Endothelial cell of umbilical vein (primary cell): ENCODE measurements at regions not wholly inside any gene's neighbourhood (a gene's known extent, or its start where the extent isn't known, plus 50 kb on each side); places are given as distances from the start of the nearest gene placed in this dataset.

Experiments
- BruUV-seq: library from RNA; stranded (reverse); fragments of 400-500 nt; replicated peaks from 2 replicates; lab custom pipeline; 2021; lab: Mats Ljungman, UMichigan
- CTCF ChIA-PET: fragments of 300-600, 350-600 bp; sonication (Branson Sonifier 250); formaldehyde crosslinking; loops from one replicate; lab custom pipeline; 2021; ENCODE audit warnings: antibody characterized with exemption, inconsistent platforms; lab: Charles Lee
- POLR2A ChIA-PET: fragments of 300-600, 350-600 bp; sonication (Branson Sonifier 250); formaldehyde crosslinking; loops from one replicate; lab custom pipeline; 2021; ENCODE audit warnings: antibody characterized with exemption, inconsistent platforms; lab: Charles Lee
- DNase-seq: peaks from one replicate; pipeline ENCODE4 v3.0.0-alpha.2; 2011; ENCODE audit warnings: low read depth, low spot score
- FAIRE-seq: peaks from 2 replicates; lab custom pipeline; 2011; peaks lifted over from hg19 to GRCh38; lab: Jason Lieb, UNC
- H2AFZ ChIP-seq: 2 replicates; pipeline ENCODE4 v1.6.0; 2012; ENCODE audit warnings: low read depth, low read length, control low read depth, inconsistent platforms
- H3K27ac ChIP-seq: 2 replicates; pipeline ENCODE4 v1.5.1; 2011; ENCODE audit warnings: low read depth, mild to moderate bottlenecking, control low read depth, low read length, moderate library complexity; ENCODE audit not compliant: insufficient read depth
- H3K27me3 ChIP-seq, 2 experiments: 2 replicates each; pipeline versions ENCODE4 v1.6.0 to v1.6.1; 2011; ENCODE audit warnings: low read length in 2 of 2, mixed read lengths in 1 of 2; ENCODE audit not compliant: control insufficient read depth in 2 of 2, insufficient read depth in 2 of 2
- H3K36me3 ChIP-seq, 2 experiments: 2 replicates in 1 of 2; 3 replicates in 1 of 2; pipeline ENCODE4 v1.5.1; 2011; ENCODE audit warnings: low read length in 2 of 2, mild to moderate bottlenecking in 1 of 2, moderate library complexity in 1 of 2; ENCODE audit not compliant: control insufficient read depth in 2 of 2, insufficient read depth in 2 of 2; ENCODE audit errors: extremely low read depth in 1 of 2
- H3K4me1 ChIP-seq: 3 replicates; pipeline ENCODE4 v1.5.1; 2011; ENCODE audit warnings: mild to moderate bottlenecking, low read length; ENCODE audit not compliant: control insufficient read depth, insufficient read depth; ENCODE audit errors: extremely low read depth
- H3K4me2 ChIP-seq: 2 replicates; pipeline ENCODE4 v1.6.1; 2011; ENCODE audit warnings: low read length, control low read depth, mixed read lengths; ENCODE audit not compliant: insufficient read depth
- H3K4me3 ChIP-seq, 3 experiments: fragments of 200-600 bp in 1 of 3; sonication (generic), shearing (Covaris generic) in 1 of 3; replicated peaks in 1 of 3; 2 replicates each; pipeline ENCODE4 v1.5.1; 2011 to 2016; ENCODE audit warnings: control low read depth in 3 of 3, low read length in 3 of 3, mild to moderate bottlenecking in 2 of 3, inconsistent platforms in 1 of 3, low read depth in 1 of 3, moderate library complexity in 1 of 3; ENCODE audit not compliant: insufficient read depth in 1 of 3
- H3K79me2 ChIP-seq: 2 replicates; pipeline ENCODE4 v1.6.0; 2012; ENCODE audit warnings: low read length, inconsistent platforms; ENCODE audit not compliant: control insufficient read depth, insufficient read depth
- H3K9ac ChIP-seq: replicated peaks from 2 replicates; pipeline ENCODE3; 2011; ENCODE audit warnings: low read length, control low read depth; ENCODE audit not compliant: insufficient read depth; ENCODE audit errors: extremely low read depth
- H3K9me1 ChIP-seq: replicated peaks from 3 replicates; pipeline ENCODE4 v1.6.0; 2011; ENCODE audit warnings: mild to moderate bottlenecking, low read length; ENCODE audit not compliant: control insufficient read depth, insufficient read depth; ENCODE audit errors: extremely low read depth
- H3K9me3 ChIP-seq: replicated peaks from 2 replicates; pipeline ENCODE4 v1.5.1; 2012; ENCODE audit warnings: low read length, inconsistent platforms; ENCODE audit not compliant: control insufficient read depth, insufficient read depth
- H4K20me1 ChIP-seq: replicated peaks from 2 replicates; pipeline ENCODE3; 2011; ENCODE audit warnings: mild to moderate bottlenecking, low read length; ENCODE audit not compliant: control insufficient read depth, insufficient read depth; ENCODE audit errors: extremely low read depth
- CTCF ChIP-seq, 2 donors: IDR thresholded peaks; 1 replicate in 1 of 2; 2 replicates in 1 of 2; pipeline ENCODE4 v1.5.1; 2011; ENCODE audit warnings: low read length in 2 of 2, mild to moderate bottlenecking in 2 of 2, moderate library complexity in 2 of 2, control low read depth in 1 of 2, inconsistent platforms in 1 of 2, low read depth in 1 of 2; ENCODE audit not compliant: insufficient read depth in 1 of 2; ENCODE audit errors: extremely low read depth in 1 of 2
- EZH2 ChIP-seq: IDR thresholded peaks from 2 replicates; pipeline ENCODE4 v1.6.1; 2012; ENCODE audit warnings: borderline replicate concordance, low read depth, mild to moderate bottlenecking, moderate library complexity, low read length, inconsistent platforms; ENCODE audit not compliant: severe bottlenecking
- FOS ChIP-seq: IDR thresholded peaks from 2 replicates; pipeline ENCODE4 v1.6.1; 2011; ENCODE audit warnings: mild to moderate bottlenecking, low read length, moderate library complexity, borderline replicate concordance; ENCODE audit not compliant: insufficient read depth
- GATA2 ChIP-seq: IDR thresholded peaks from 2 replicates; pipeline ENCODE4 v1.7.0; 2011; ENCODE audit warnings: low read depth, mild to moderate bottlenecking, moderate library complexity, mixed read lengths, low read length; ENCODE audit not compliant: insufficient read length, insufficient read depth
- JUN ChIP-seq: IDR thresholded peaks from 2 replicates; pipeline ENCODE4 v1.6.1; 2011; ENCODE audit warnings: borderline replicate concordance, low read depth; ENCODE audit not compliant: insufficient read length, insufficient read depth
- MYC ChIP-seq: IDR thresholded peaks from one replicate; pipeline ENCODE4 v1.6.1; 2011; ENCODE audit warnings: mild to moderate bottlenecking, low read depth, low read length
- POLR2A ChIP-seq: IDR thresholded peaks from 2 replicates; pipeline ENCODE4 v1.6.1; 2012; ENCODE audit warnings: low read depth, mild to moderate bottlenecking, control low read depth, low read length
- POLR2AphosphoS5 ChIP-seq: IDR thresholded peaks from 2 replicates; pipeline ENCODE4 v1.6.1; 2012; ENCODE audit warnings: low read depth, mild to moderate bottlenecking, control low read depth, low read length, moderate library complexity; ENCODE audit not compliant: insufficient read depth
- dilution Hi-C: fragments of 300-500 bp; cut with MboI; formaldehyde crosslinking; loops from one replicate; pipeline ENCODE4 v1.15.0; 2019; ENCODE audit warnings: low sequenced_read_pairs; ENCODE audit not compliant: extremely low pct_ligation_motif_present
- intact Hi-C: fragments of 100-400 bp; cut with micrococcal nuclease; formaldehyde crosslinking; loops from one replicate; pipeline ENCODE4 v1.10.0; 2022
- TF ChIP-seq, protein P1 (sequence below): IDR thresholded peaks from 2 replicates; pipeline ENCODE4 v1.6.1; 2011; ENCODE audit not compliant: insufficient read depth, insufficient read length

GRCh38 chr14:40485688-40486087, 1053.5 kb upstream of the FBXO33 start:
- intact Hi-C loops (no loop called here), dilution Hi-C loops (no loop called here)
- no peak for TF ChIP-seq GATA2
- no peak for TF ChIP-seq CTCF (IDR thresholded peaks at IDR 0.05; ENCODE audit: extremely low read depth in 1 of 2, insufficient read depth in 1 of 2, low read depth in 1 of 2, low read length in 2 of 2)
- no peak for TF ChIP-seq MYC
- no peak for TF ChIP-seq POLR2AphosphoS5
- no peak for TF ChIP-seq POLR2A
- TF ChIP-seq, protein P1, sequence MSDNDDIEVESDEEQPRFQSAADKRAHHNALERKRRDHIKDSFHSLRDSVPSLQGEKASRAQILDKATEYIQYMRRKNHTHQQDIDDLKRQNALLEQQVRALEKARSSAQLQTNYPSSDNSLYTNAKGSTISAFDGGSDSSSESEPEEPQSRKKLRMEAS, result no peak
- no peak for TF ChIP-seq FOS
- no peak for TF ChIP-seq EZH2
- TF ChIP-seq JUN, result no peak
- H3K27me3 ChIP-seq, result no peaks in the 10 kb centered on the region
- no peak overlapping the region for H3K4me3 ChIP-seq
- H3K27ac ChIP-seq, result no peak overlapping the region
- CTCF ChIA-PET, result no interaction called here
- H2AFZ ChIP-seq, result no peak overlapping the region
- no peaks in the 10 kb centered on the region for H3K9me1 ChIP-seq
- DNase-seq, result no peak
- no peaks in the 10 kb centered on the region for H3K36me3 ChIP-seq
- H3K4me1 ChIP-seq, result no peaks in the 10 kb centered on the region
- H3K9ac ChIP-seq, result no peak overlapping the region
- BruUV-seq, result no TSS peak
- FAIRE-seq, result no peak
- no peak overlapping the region for H3K4me2 ChIP-seq
- POLR2A ChIA-PET, result no interaction called here
- no peaks in the 10 kb centered on the region for H3K9me3 ChIP-seq
- H3K79me2 ChIP-seq, result no peaks in the 10 kb centered on the region
- H4K20me1 ChIP-seq, result no peaks in the 10 kb centered on the region
